Left lung (tissue), 4 donors: ENCODE measurements at regions not wholly inside any gene's neighbourhood (a gene's known extent, or its start where the extent isn't known, plus 50 kb on each side); places are given as distances from the start of the nearest gene placed in this dataset.
"Not testable (repeated sequence)": the region's sequence is repeated elsewhere in the genome, so short reads cannot be mapped to it uniquely, and the experiment has no call there.

Experiments used
- ATAC-seq: fragments of 200-7000 bp; cut with Tn5 transposase; one replicate; pipeline ENCODE4 v1.9.1; 2020; ENCODE audit warnings: moderate library complexity
- DNase-seq, 4 donors: peaks; one replicate each; pipeline ENCODE4 v3.0.0-alpha.2; 2013 to 2020
- H3K27ac ChIP-seq, 2 donors: fragments of 200-600 bp; sonication (generic) in 1 of 2; one replicate each; pipeline versions ENCODE4 v1.5.0 to v1.8.0; 2020 to 2021
- H3K27me3 ChIP-seq, 2 donors: fragments of 200-600 bp; sonication (generic) in 1 of 2; one replicate each; pipeline versions ENCODE4 v1.5.0 to v1.8.0; 2020 to 2021
- H3K36me3 ChIP-seq, 2 donors: fragments of 200-600 bp; sonication (generic) in 1 of 2; one replicate each; pipeline versions ENCODE4 v1.5.0 to v1.8.0; 2020 to 2021
- H3K4me1 ChIP-seq, 2 donors: fragments of 200-600 bp; one replicate each; pipeline ENCODE4 v1.8.0; 2021
- H3K4me3 ChIP-seq, 2 donors: fragments of 200-600 bp; sonication (generic) in 1 of 2; one replicate each; pipeline versions ENCODE4 v1.5.0 to v1.8.0; 2020 to 2021; ENCODE audit warnings: mild to moderate bottlenecking in 1 of 2
- H3K9me3 ChIP-seq, 2 donors: fragments of 200-600 bp; sonication (generic) in 1 of 2; one replicate each; pipeline versions ENCODE4 v1.5.0 to v1.8.0; 2020 to 2021
- CTCF ChIP-seq, 2 donors: fragments of 200-600 bp; sonication (generic) in 1 of 2; IDR thresholded peaks; one replicate each; pipeline versions ENCODE4 v1.5.0 to v1.8.0; 2021; ENCODE audit warnings: antibody characterized with exemption in 2 of 2
- intact Hi-C, 2 donors: fragments of 100-400 bp; cut with DNase I; formaldehyde crosslinking; loops; one replicate each; pipeline versions ENCODE4 v1.11.2 to v1.14.2; 2022
- donor health status: DM: no; HTN: yes; CAD: no.
- donor health status: DM: no; HTN: no; CAD: no.

GRCh38 chr5:16987776-16988175, 51.7 kb upstream of the MYO10 start:
- no peaks in the 10 kb centered on the region for H3K27me3 ChIP-seq
- H3K4me3 ChIP-seq: no peak overlapping the region
- H3K4me1 ChIP-seq: no peaks in the 10 kb centered on the region
- H3K27ac ChIP-seq: no peak overlapping the region
- no peaks in the 10 kb centered on the region for H3K9me3 ChIP-seq
- DNase-seq (no peak), ATAC-seq (no peak)
- intact Hi-C loops: no loop called here
- TF ChIP-seq CTCF (IDR thresholded peaks at IDR 0.05): no peak
- H3K36me3 ChIP-seq: no peaks in the 10 kb centered on the region

GRCh38 chr5:16990817-16991520, 54.9 kb upstream of the MYO10 start:
- H3K9me3 ChIP-seq, ATAC-seq, H3K4me3 ChIP-seq, DNase-seq, H3K27me3 ChIP-seq, H3K27ac ChIP-seq, intact Hi-C loops, H3K4me1 ChIP-seq, H3K36me3 ChIP-seq: not testable (repeated sequence)

- H3K27ac ChIP-seq: no peak overlapping the region
- no peaks in the 10 kb centered on the region for H3K4me1 ChIP-seq
- H3K9me3 ChIP-seq: no peaks in the 10 kb centered on the region
- no peaks in the 10 kb centered on the region for H3K36me3 ChIP-seq
- ATAC-seq (no peak), DNase-seq (no peak)
- intact Hi-C loops: no loop called here
- H3K4me3 ChIP-seq: no peak overlapping the region
- H3K27me3 ChIP-seq: no peaks in the 10 kb centered on the region
- no peak for TF ChIP-seq CTCF (IDR thresholded peaks at IDR 0.05)
Observed at GRCh38 chr5:16992006-16992405, 55.9 kb upstream of the MYO10 start.

GRCh38 chr5:16992444-16992843, 56.4 kb upstream of the MYO10 start:
- H3K4me3 ChIP-seq: no peak overlapping the region
- no peak overlapping the region for H3K27ac ChIP-seq
- intact Hi-C loops: no loop called here
- no peak for TF ChIP-seq CTCF (IDR thresholded peaks at IDR 0.05)
- no peaks in the 10 kb centered on the region for H3K27me3 ChIP-seq
- no peak for ATAC-seq
- H3K9me3 ChIP-seq: no peaks in the 10 kb centered on the region
- DNase-seq: no peak
- H3K4me1 ChIP-seq: no peaks in the 10 kb centered on the region
- H3K36me3 ChIP-seq: no peaks in the 10 kb centered on the region

GRCh38 chr5:16994565-16994964, 58.5 kb upstream of the MYO10 start:
- intact Hi-C loops: no loop called here
- no peak for TF ChIP-seq CTCF (IDR thresholded peaks at IDR 0.05)
- H3K36me3 ChIP-seq: no peaks in the 10 kb centered on the region

GRCh38 chr5:16995372-16995771, 59.3 kb upstream of the MYO10 start:
- ATAC-seq: no peak
- intact Hi-C loops: no loop called here
- no peaks in the 10 kb centered on the region for H3K9me3 ChIP-seq
- no peaks in the 10 kb centered on the region for H3K36me3 ChIP-seq
- no peak overlapping the region for H3K4me3 ChIP-seq
- no peak for TF ChIP-seq CTCF (IDR thresholded peaks at IDR 0.05)
- no peaks in the 10 kb centered on the region for H3K4me1 ChIP-seq
- H3K27ac ChIP-seq: no peak overlapping the region
- DNase-seq: no peak
- no peaks in the 10 kb centered on the region for H3K27me3 ChIP-seq

More at GRCh38 chr5:16994565-16994964, 58.5 kb upstream of the MYO10 start:
- H3K4me1 ChIP-seq: no peaks in the 10 kb centered on the region
- DNase-seq: no peak
- no peaks in the 10 kb centered on the region for H3K27me3 ChIP-seq
- no peak overlapping the region for H3K27ac ChIP-seq
- no peaks in the 10 kb centered on the region for H3K9me3 ChIP-seq
- no peak for ATAC-seq
- no peak overlapping the region for H3K4me3 ChIP-seq
